ENCODE measurements at regions not wholly inside any gene's neighbourhood (a gene's known extent, or its start where the extent isn't known, plus 50 kb on each side); places are given as distances from the start of the nearest gene placed in this dataset.
"Not testable (repeated sequence)": the region's sequence is repeated elsewhere in the genome, so short reads cannot be mapped to it uniquely, and the experiment has no call there.

GRCh38 chr7:69237541-69237940 is 360.7 kb upstream of the AUTS2 start:
- no peak for DNase-seq

- DNase-seq = no peak
These were observed 355.3 kb upstream of the AUTS2 start for GRCh38 chr7:69243016-69243415.

- DNase-seq = no peak
These were observed 353.6 kb upstream of the AUTS2 start for GRCh38 chr7:69244701-69245100.

- DNase-seq = no peak
These were observed 352.6 kb upstream of the AUTS2 start for GRCh38 chr7:69245646-69246045.

GRCh38 chr7:69246758-69247157 is 351.5 kb upstream of the AUTS2 start:
- DNase-seq = no peak

- not testable (repeated sequence) for DNase-seq
These were observed 349.9 kb upstream of the AUTS2 start for GRCh38 chr7:69248382-69248828.

- no peak for DNase-seq
These were observed 347.3 kb upstream of the AUTS2 start for GRCh38 chr7:69250958-69251357.

GRCh38 chr7:69254643-69255042 is 343.6 kb upstream of the AUTS2 start:
- DNase-seq = no peak

- DNase-seq = no peak
These were observed 341.6 kb upstream of the AUTS2 start for GRCh38 chr7:69256634-69257081.

- DNase-seq = no peak
These were observed 340.7 kb upstream of the AUTS2 start for GRCh38 chr7:69257592-69257991.

- no peak for DNase-seq
These were observed 338.8 kb upstream of the AUTS2 start for GRCh38 chr7:69259445-69259844.

- no peak for DNase-seq
These were observed 338.3 kb upstream of the AUTS2 start for GRCh38 chr7:69260023-69260422.

- no peak for DNase-seq
These were observed 334.7 kb upstream of the AUTS2 start for GRCh38 chr7:69263550-69263949.

GRCh38 chr7:69269806-69270205 is 328.5 kb upstream of the AUTS2 start:
- no peak for DNase-seq

GRCh38 chr7:69272101-69272500 is 326.2 kb upstream of the AUTS2 start:
- DNase-seq = no peak

GRCh38 chr7:69276011-69276729 is 322.1 kb upstream of the AUTS2 start:
- no peak for DNase-seq

- DNase-seq = no peak
These were observed 320.9 kb upstream of the AUTS2 start for GRCh38 chr7:69277366-69277765.

GRCh38 chr7:69282946-69283345 is 315.3 kb upstream of the AUTS2 start:
- no peak for DNase-seq

GRCh38 chr7:69283421-69283820 is 314.9 kb upstream of the AUTS2 start:
- DNase-seq = no peak

- no peak for DNase-seq
These were observed 312.4 kb upstream of the AUTS2 start for GRCh38 chr7:69285854-69286253.

- DNase-seq = no peak
These were observed 302.3 kb upstream of the AUTS2 start for GRCh38 chr7:69295977-69296376.

GRCh38 chr7:69301253-69301652 is 297.0 kb upstream of the AUTS2 start:
- no peak for DNase-seq

GRCh38 chr7:69309601-69310000 is 288.7 kb upstream of the AUTS2 start:
- DNase-seq = no peak

GRCh38 chr7:69311489-69311888 is 286.8 kb upstream of the AUTS2 start:
- no peak for DNase-seq

GRCh38 chr7:69313852-69314251 is 284.4 kb upstream of the AUTS2 start:
- DNase-seq = not testable (repeated sequence)

Data from stimulated activated CD4-positive, alpha-beta T cell treated with anti-CD3 and anti-CD28 coated beads, Interleukin-2, amount 100 ng/mL, for 24 hours (primary cell).